GM18907 (cell line): ENCODE measurements at regions not wholly inside any gene's neighbourhood (a gene's known extent, or its start where the extent isn't known, plus 50 kb on each side); places are given as distances from the start of the nearest gene placed in this dataset.
A peak's percentile ranks its signal among the peaks of the same experiment; 100 is the strongest.

Source experiments
- ATAC-seq: cut with Tn5 transposase; IDR thresholded peaks from one replicate; pipeline ENCODE4 v1.9.1; 2021; ENCODE audit warnings: mild to moderate bottlenecking, moderate library complexity; ENCODE audit not compliant: unreplicated experiment

- ATAC-seq, result no peak
Measured at GRCh38 chr13:33735276-33735675, 82.7 kb upstream of the RFC3 start.

- no peak for ATAC-seq
Measured at GRCh38 chr13:33739254-33739653, 78.7 kb upstream of the RFC3 start.

- ATAC-seq, result no peak
Measured at GRCh38 chr13:33740134-33740538, 77.8 kb upstream of the RFC3 start.

DNA sequence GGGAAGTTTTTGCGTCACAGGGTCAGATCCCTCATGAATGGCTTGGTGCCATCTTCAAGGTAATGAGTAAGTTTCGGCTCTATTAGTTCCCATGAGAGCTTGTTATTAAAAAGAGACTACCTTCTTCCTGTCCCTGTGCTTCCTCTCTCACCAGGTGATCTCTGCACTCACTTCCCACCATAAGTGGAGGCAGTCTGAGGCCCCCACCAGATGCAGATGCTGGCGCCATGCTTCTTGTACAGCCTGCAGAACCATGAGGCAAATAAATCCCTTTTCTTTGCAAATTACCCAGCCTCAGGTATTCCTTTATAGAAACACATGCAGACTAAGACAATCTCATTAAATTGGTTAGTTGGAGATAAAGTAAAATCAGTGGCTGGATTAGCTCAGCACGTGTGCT, 75.6 kb upstream of the RFC3 start:
- no peak for ATAC-seq

DNA sequence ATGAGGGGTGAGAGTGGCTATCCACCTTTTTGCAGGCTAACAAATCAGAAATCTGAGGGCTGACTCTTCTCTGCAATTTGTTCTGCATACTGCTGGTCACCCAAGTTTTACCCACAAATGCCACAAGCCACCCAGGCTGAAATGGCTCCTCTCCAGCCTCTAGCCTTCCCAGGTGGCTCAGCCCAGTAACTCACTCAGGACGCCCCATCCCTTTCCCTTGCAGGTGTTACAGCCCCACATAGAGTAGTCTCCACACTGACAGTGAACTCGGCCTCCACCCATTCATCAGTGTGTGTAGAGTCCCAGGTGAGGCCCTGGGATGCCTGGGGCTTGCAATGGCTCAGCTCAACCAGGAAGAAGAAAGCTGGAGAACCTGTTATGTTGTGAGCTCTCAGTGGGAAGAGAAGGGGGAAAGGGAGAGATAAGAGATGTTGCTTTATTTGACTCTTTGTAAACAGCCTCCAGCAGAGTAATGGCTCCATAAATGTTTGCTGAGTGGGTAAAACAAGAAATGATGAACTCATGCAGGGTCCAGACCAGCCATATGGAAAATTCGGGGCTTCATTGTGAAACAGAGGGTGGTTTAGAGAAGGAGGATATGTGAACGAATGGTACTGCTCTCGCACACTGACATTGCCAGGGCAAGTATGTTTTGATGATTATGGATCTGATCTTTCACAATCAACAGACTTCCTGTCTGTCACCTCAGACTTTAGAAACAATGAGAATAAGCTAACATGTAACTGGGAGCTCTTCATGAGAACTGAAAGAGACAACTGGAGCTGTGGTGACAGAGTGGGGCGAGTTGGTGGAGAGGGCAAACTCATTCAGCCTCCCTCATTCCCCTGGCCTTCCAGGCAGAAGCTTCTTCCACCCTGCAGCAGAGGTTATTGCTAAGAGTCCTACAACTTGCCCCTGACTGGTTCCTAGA, 74.2 kb upstream of the RFC3 start:
- peak; percentile 75 for ATAC-seq

- no peak for ATAC-seq
Measured at GRCh38 chr13:33744589-33745369, 73.2 kb upstream of the RFC3 start.

DNA sequence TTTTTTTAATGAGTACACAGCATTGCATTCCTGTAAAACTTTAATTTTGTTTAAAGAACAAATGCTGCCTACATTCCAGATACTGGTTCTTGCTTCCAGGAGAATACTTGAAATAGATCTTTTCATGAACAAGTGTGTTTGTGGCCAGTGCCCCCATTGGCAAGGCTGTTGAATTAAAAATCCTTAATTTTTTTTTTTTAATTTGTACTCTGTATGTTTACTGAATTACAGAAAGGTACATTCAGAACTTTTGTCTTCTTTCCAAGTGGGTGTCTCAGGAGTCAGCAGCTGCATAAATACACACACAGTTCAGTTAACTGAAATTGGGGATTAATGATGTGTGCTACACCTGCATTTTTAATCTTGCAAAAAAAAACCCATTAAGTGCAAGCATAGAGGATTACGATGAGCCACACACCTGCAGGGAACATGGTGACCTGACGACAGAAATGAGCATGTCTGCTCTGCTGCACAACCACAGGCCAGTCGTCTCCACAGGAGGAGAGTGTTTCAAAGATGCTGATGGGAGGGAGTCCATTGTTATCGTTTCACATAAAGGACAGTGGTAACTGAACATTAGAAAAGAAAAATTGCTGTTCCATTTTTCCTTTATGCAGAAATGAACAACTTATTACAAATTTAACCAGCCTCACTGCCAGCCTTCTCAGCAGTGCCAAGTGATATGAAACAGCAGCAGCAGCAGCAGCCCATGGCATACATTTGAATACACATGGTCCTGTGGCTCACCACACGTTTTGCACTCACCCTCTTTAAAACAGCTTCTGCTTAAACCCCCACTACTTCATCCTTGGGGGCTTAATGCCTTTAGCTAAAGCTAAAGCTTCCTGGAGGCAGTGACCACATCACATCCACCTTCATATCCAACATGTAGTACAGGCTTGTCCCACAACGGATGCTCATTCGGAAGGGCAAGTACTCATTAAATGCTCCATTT, 72.3 kb upstream of the RFC3 start:
- peak; percentile 73 for ATAC-seq

- no peak for ATAC-seq
Measured at GRCh38 chr13:33746867-33747266, 71.1 kb upstream of the RFC3 start.

- ATAC-seq, result no peak
Measured at GRCh38 chr13:33751151-33751550, 66.8 kb upstream of the RFC3 start.

DNA sequence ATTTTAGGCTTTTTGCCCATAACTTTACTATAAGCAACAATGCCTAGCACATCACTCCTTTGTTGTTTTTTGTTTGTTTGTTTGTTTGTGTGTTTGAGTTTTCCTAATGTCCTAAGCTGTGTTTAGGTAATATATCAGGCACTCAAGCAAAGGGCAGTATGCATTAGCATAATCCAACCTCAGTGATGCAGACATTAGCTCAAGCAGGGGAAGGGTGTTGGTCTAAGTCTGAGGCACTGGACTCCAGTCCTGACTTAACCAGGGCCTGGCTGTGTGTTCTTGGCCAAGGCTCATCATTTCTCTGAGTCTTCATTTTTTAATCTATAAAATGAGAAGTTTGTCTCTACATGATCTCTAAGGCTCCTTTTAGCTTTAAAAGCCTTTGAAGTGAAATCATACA, 65.9 kb upstream of the RFC3 start:
- ATAC-seq, result no peak

GRCh38 chr13:33752597-33752996, 65.4 kb upstream of the RFC3 start:
- ATAC-seq, result no peak

DNA sequence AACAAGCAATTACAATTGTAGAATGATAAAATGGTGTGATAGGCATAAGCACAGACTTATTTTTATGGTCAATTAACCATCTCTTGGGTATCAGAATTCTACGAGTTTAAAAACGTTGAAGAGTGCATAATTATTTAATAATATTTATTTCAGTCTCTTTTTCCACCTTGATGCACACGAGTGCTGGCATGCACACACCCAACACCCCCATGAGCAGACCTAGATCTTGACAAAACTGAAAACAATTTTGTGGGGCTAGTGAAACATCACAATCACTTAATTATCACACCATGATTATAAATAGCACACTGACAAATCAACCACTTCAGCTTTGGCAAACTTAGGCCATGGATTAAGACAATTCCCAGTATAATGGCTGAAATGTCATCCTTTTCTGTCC, 61.0 kb upstream of the RFC3 start:
- ATAC-seq, result no peak

- peak; percentile 75 for ATAC-seq
Measured at GRCh38 chr13:33757713-33758112, 60.2 kb upstream of the RFC3 start.

GRCh38 chr13:33758113-33758512, 59.8 kb upstream of the RFC3 start:
- peak; percentile 68 for ATAC-seq

GRCh38 chr13:33761740-33762139, 56.2 kb upstream of the RFC3 start:
- ATAC-seq, result no peak

- ATAC-seq, result no peak
Measured at GRCh38 chr13:33763021-33763420, 54.9 kb upstream of the RFC3 start.

GRCh38 chr13:33764716-33765115, 53.2 kb upstream of the RFC3 start:
- no peak for ATAC-seq

- no peak for ATAC-seq
Measured at GRCh38 chr13:33766329-33767123, 51.4 kb upstream of the RFC3 start.

DNA sequence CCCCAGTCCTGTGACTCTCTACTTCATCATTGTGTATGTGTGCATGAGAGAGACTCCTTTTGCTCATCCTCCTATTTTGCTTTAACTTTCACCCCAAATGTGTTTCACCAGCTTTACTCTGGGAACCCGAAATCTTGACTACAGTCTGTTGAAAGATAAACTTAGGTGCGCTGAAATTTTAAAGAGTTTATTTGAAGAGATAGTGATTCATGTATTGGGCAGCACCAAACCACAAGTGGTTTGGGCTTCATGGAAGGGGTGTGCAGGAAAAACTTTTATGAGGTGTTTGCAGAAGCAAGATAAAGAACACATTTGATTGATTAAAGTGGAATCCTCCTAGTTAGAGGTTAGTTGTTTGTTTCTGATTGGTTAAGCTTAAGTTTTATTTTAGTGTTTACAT, 50.8 kb upstream of the RFC3 start:
- ATAC-seq, result no peak
